Stomach (tissue), 4 donors: ENCODE measurements at regions not wholly inside any gene's neighbourhood (a gene's known extent, or its start where the extent isn't known, plus 50 kb on each side); places are given as distances from the start of the nearest gene placed in this dataset.

Experiments used
- CTCF ChIP-seq, 7 experiments: fragments of 450-650 bp in 4 of 7; fragments of 200-600 bp in 3 of 7; sonication (generic) in 3 of 7; IDR thresholded peaks; one replicate each; pipeline ENCODE4 v1.5.1; 2016 to 2019; ENCODE audit warnings: antibody characterized with exemption in 7 of 7, control low read depth in 2 of 7, mild to moderate bottlenecking in 1 of 7
- EP300 ChIP-seq: sonication (generic); formaldehyde crosslinking; IDR thresholded peaks from one replicate; pipeline ENCODE4 v1.6.1; 2017; ENCODE audit warnings: antibody characterized with exemption
- POLR2A ChIP-seq, 4 donors: fragments of 450-650 bp; IDR thresholded peaks; one replicate each; pipeline ENCODE4 v1.6.1; 2016; ENCODE audit warnings: antibody characterized with exemption in 4 of 4, control low read depth in 2 of 4, mild to moderate bottlenecking in 1 of 4, moderate library complexity in 1 of 4
- POLR2AphosphoS5 ChIP-seq, 3 donors: sonication (generic); formaldehyde crosslinking; IDR thresholded peaks; one replicate each; pipeline ENCODE4 v1.6.1; 2016; ENCODE audit warnings: antibody characterized with exemption in 3 of 3

GRCh38 chr2:42959234-42960001, 167.0 kb upstream of the HAAO start:
- TF ChIP-seq CTCF (IDR thresholded peaks at IDR 0.05) (no peak), POLR2A (IDR thresholded peaks at IDR 0.05) (no peak), POLR2AphosphoS5 (IDR thresholded peaks at IDR 0.05) (no peak), EP300 (no peak)
